ENCODE measurements at regions not wholly inside any gene's neighbourhood (a gene's known extent, or its start where the extent isn't known, plus 50 kb on each side); places are given as distances from the start of the nearest gene placed in this dataset.

- DNase-seq (ENCODE audit: low read depth in 3 of 3), result no peak
These were observed 985.6 kb downstream of the BRD1 start for GRCh38 chr22:48841881-48842582.

DNA sequence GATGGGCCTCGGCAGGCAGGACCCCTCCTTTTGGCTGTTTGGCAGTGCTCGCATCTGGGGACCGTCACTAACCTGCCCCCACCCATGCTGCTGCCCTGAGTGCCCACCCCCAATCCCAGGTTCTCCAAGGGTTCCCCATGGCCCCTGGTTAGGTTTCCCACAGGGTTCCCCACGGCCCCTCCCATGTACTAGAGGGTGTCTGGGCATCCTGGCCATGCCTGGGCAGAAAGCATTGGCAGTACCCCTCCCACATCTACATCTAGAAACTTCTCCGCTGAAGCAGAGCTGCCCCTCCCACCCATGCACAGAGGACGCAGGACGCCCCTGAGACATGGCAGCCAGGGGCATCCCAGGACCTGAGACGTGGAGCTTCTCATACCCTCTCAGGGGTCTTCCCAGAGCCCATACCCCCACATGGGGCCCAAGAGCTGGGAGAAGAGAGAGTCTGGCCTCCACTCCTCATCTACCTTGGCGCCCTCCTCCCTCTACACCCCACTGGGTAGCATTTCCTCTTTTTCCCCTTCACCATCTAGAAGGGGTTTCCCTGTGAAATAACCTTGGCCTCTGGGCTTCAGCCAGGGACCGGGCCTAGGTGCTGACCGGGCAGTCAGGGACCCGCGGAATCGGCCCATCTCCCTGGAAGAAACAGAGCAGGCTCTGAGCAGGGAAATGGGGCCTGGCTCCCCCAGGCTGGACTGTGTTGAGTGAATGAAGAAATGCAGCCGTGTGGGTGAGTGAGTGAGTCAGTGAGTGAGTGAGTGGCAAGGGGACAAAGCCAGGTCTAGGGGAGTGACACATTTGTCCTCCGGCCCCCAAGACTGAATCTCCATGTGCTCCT lies 987.3 kb downstream of the BRD1 start:
- no peak for DNase-seq (ENCODE audit: low read depth in 3 of 3)

DNA sequence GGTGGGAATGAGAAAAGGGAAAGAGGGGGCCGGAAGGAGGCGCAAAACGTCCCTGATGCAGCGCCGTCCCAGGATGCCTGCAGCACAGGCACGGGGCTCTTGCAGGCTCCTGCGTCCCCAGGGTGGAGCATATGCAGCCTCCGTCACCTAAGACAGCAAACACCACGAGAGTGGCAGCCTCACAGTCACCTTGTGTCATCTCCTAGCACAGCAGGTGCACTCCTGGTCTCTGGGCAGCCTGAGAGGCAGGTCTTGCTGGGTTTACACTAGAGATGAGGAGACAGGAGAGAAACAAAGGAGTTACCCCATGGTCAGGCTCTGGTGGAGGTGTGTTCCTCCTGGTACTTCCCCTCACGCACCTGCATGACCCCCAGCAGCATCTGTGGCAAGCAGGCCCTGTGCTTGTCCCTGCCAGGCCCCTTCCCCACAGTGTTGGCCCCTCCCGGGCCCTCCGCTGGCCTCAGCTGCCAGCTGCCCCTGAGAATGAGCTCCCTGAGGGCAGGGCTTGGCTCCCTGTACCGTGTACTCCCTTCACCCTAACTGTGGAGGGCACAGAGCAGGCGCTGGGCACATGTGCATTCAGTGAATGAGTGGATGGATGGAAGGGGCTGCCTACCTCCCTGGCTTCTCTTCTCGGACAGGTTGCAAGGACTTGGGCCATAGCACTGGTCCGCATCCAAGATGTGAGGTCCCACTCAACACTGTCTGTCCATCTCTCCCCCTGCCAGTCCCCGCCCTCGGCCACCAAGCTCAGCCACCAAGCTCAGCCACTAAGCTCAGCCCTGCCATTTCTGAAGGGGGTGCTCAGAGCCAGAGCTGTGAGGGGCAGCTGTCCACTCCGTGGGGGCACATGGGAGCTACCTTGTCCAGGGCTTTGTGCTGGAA lies 988.6 kb downstream of the BRD1 start:
- DNase-seq (ENCODE audit: low read depth in 3 of 3), result no peak

DNA sequence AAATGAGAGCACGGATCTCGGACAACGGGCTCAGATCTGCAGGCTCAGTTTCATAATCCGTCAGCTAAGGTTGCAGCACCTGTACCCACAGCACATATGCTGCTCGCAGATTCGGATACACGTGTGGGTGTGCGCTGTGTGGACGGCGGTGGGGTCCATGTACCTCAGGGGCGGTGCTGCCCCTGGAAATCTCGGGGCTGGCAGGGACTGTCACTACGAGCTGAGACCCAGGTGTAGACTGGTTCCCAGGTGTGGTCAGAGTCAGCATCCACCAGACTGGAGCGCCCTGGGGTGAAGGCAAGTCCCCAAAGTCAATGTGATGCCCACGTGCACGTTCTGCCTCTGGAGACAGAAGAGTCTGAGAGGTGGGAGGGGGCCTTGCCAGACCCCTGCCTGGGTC lies 989.3 kb downstream of the BRD1 start:
- DNase-seq (ENCODE audit: low read depth in 3 of 3), result no peak

DNA sequence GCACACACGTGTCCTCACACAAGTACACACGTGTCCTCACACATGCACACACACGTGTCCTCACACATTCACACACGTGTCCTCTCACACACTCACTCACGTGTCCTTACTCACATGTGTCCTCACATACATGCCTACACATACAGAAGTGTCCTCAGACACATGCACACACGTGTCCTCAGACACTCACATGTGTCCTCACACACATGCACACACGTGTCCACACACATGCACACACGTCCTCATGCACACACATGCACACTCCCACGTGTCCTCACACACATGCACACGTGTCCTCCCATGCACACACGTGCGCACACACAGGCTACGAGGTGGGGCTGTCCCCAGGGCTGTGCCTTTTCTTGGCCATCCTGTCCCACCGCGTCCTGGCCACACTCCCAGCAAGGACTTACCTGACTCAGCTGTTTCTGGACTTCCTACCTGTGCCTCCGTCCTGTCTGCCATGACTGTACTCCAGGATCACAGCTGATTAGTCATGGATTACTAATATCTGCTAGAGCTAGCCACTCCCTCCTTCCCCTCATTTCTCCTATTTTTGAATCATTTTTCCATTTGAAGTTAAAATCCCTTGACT lies 990.2 kb downstream of the BRD1 start:
- DNase-seq (ENCODE audit: low read depth in 3 of 3), result no peak

- no peak for DNase-seq (ENCODE audit: low read depth in 3 of 3)
These were observed 990.9 kb downstream of the BRD1 start for GRCh38 chr22:48836673-48837340.

GRCh38 chr22:48835857-48836672 lies 991.6 kb downstream of the BRD1 start:
- DNase-seq (ENCODE audit: low read depth in 3 of 3), result no peak

GRCh38 chr22:48835364-48835763 lies 992.3 kb downstream of the BRD1 start:
- no peak for DNase-seq (ENCODE audit: low read depth in 3 of 3)

- no peak for DNase-seq (ENCODE audit: low read depth in 3 of 3)
These were observed 993.3 kb downstream of the BRD1 start for GRCh38 chr22:48834404-48834803.

- peak in 1 of 3 experiments; percentile 16 for DNase-seq (ENCODE audit: low read depth in 3 of 3)
These were observed 995.1 kb downstream of the BRD1 start for GRCh38 chr22:48832592-48832991.

DNA sequence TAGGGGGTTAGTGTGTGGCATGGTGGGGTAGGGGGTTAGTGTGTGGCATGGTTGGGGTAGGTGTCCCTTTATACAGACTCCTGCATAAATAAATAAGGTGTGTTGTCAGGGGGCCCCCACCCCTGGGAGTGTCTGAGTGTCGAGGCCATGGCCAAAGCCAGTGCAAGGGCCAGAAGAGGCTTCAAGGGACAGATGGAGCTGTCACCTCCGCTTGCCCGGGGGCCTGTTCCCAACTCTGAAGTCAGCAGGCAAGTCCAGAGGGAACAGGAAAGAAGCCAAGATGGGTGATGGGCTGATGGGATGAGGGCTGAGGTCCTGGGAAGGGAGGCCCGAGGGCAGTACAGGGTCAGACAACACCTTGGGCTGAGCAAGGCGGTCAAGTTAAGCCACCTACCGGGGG lies 997.8 kb downstream of the BRD1 start:
- DNase-seq (ENCODE audit: low read depth in 3 of 3), result no peak

DNA sequence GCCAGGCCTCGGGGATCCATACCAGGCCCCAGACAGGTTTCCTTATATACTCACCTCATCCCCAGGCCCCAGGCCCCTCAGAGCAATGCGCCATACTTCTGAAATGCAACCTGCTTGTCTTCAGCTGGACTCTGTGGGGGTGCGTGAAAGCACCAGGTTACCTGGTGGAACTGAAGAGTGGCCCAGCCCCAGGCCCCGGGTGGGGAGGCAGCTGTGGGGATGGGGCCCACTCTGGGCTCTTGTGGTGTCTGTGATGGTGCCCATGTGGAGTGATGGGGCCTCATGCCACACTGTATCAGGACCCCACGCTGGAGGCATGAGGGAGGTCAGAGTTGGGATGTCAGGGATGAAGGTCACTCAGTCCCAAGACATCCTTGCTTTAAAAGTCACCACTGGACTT lies 999.0 kb downstream of the BRD1 start:
- no peak for DNase-seq (ENCODE audit: low read depth in 3 of 3)

- DNase-seq (ENCODE audit: low read depth in 3 of 3), result no peak
These were observed 999.6 kb downstream of the BRD1 start for GRCh38 chr22:48827904-48828555.

- no peak for DNase-seq (ENCODE audit: low read depth in 3 of 3)
These were observed 1000.3 kb downstream of the BRD1 start for GRCh38 chr22:48827268-48827846.

GRCh38 chr22:48826546-48826945 lies 1001.1 kb downstream of the BRD1 start:
- DNase-seq (ENCODE audit: low read depth in 3 of 3), result no peak

- DNase-seq (ENCODE audit: low read depth in 3 of 3), result no peak
These were observed 1001.7 kb downstream of the BRD1 start for GRCh38 chr22:48825802-48826520.

DNA sequence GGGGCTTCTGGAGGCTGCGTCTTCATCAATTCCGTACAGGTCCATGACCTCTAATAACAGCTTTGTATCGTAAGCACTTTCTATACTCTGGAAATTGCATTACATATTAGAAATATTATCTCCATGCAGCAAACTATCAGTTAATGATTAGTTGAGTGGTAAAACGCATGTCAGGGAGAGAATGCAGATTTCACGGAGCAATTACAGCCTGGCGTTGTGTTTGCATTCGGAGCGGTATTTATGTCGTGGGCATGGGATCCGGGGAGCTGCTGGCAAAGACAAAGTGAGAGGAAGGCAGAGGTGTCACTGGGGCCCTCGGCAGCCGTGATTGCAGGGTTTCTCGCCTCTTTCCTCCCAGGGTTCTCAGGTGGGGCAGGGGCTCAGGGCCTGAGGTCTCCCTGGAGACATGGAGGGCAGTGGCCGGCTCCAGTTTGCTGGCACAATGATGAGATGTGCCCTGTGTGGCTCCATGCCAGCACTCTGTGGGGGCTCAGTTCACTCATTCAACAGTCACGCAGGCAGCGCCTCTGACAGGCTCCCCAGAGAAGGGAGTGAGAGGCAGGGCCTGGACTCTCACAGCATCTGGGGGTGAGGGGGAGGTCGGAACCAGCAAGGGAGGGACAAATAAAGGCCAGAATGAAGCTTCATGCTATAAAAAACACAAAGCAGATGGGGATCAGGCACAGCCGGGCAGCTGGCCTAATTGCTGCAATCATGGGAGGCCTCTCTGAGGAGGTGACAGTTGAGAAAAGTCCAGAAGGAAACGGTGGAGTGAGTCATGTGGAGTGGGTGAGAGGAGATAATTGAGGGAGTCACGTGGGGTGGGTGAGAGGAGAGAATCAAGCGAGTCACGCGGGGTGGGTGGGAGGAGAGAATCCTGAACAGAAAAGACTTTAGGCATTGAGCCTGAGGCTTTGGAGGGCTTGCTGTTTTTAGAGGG lies 1002.7 kb downstream of the BRD1 start:
- no peak for DNase-seq (ENCODE audit: low read depth in 3 of 3)

- DNase-seq (ENCODE audit: low read depth in 3 of 3), result no peak
These were observed 1003.7 kb downstream of the BRD1 start for GRCh38 chr22:48823941-48824340.
